ENCODE measurements at regions not wholly inside any gene's neighbourhood (a gene's known extent, or its start where the extent isn't known, plus 50 kb on each side); places are given as distances from the start of the nearest gene placed in this dataset.

DNA sequence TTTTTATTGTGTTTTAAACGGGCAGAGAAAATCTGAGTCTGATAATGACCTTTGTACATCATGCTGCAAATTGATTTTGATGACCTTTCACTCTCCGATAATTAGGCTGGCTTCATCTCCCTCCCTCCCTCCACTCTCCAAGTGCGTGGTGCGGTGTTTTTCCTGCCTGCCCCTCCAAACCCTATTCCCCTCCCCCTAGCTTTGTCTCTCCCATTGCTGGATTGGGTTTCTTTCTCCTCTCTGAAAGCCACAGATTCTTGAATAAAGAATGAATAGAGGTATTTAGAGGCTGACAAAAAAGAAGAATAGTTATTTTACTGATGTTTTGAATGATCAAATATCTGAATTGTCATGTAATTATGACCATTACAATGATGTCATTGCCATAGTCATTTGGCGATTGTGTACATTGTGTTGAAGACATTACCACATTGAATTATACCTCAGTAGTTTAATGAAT lies 571.1 kb upstream of the ZNF608 start:
- Mint-ChIP-seq H3K9me3 (no peaks in the 10 kb centered on the region), H3K4me1 (ENCODE audit: low read depth) (no peaks in the 10 kb centered on the region), H3K4me3 (no peak overlapping the region), H3K36me3 (ENCODE audit: low read depth) (no peaks in the 10 kb centered on the region), H3K27ac (no peak overlapping the region), H3K27me3 (ENCODE audit: insufficient read depth) (no peaks in the 10 kb centered on the region)
- no peak for DNase-seq (ENCODE audit: low spot score)
- intact Hi-C loops (cut with micrococcal nuclease): no loop called here

DNA sequence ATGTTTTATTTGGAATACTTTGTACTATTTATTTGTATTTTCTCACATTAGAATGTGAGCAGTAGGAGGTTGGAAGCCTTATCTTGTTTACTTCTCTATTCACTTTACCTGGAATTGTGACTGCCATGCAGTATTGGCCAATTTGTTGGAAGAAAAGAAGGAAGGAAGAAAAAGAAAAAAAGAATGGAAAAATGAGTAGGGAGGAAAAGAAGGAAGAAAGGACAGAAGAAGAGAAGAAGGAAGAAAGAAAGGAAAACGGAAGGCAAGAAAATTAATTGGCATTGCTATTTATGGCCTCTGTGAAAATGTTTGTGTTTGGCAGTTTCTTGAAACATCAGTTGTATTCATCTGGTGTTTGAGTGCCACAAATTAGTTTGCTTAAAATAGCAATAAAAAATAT lies 575.2 kb upstream of the ZNF608 start:
- no peaks in the 10 kb centered on the region for H3K9me3 Mint-ChIP-seq
- no peak overlapping the region for H3K27ac Mint-ChIP-seq
- no peak for DNase-seq (ENCODE audit: low spot score)
- no peak overlapping the region for H3K4me3 Mint-ChIP-seq
- intact Hi-C loops (cut with micrococcal nuclease): no loop called here
- no peaks in the 10 kb centered on the region for H3K4me1 Mint-ChIP-seq (ENCODE audit: low read depth)
- H3K36me3 Mint-ChIP-seq (ENCODE audit: low read depth): no peaks in the 10 kb centered on the region
- H3K27me3 Mint-ChIP-seq (ENCODE audit: insufficient read depth): no peaks in the 10 kb centered on the region

- intact Hi-C loops (cut with micrococcal nuclease): no loop called here
- H3K27me3 Mint-ChIP-seq (ENCODE audit: insufficient read depth): no peaks in the 10 kb centered on the region
- no peak overlapping the region for H3K27ac Mint-ChIP-seq
- DNase-seq (ENCODE audit: low spot score): no peak
- H3K36me3 Mint-ChIP-seq (ENCODE audit: low read depth): no peaks in the 10 kb centered on the region
- H3K4me3 Mint-ChIP-seq: no peak overlapping the region
- no peaks in the 10 kb centered on the region for H3K4me1 Mint-ChIP-seq (ENCODE audit: low read depth)
- H3K9me3 Mint-ChIP-seq: no peaks in the 10 kb centered on the region
Observed at GRCh38 chr5:125323613-125324012, 577.2 kb upstream of the ZNF608 start.

DNA sequence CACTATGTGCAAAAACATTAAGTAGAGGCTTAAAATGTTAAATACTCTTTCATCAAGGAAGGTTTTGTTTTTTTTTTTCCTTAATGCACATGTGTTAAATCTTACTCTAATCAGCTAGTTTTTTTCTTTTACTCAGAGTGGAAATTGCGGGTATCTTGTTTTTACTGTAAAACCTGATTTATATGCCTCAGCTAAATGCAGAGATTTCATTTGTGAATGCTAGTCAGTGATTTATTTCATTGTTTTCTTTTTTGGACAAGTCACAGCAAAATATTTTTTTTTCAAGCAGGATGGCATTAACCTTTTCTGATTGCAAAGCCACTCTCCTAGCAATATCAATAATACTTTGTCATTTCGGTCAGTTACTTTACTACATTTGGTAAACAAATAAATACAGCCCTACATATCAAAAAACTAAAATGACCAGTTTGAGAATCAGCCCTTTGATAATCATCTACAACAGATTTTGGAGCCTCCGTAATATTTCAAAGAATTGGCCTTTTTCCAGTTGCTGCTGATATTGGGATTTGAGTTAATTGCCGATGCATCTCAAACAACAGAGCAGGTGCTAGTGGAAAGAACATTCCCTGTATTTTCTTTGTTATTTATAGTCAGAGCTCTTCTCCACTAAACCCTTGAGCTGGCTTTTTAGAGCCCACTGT lies 579.2 kb upstream of the ZNF608 start:
- Mint-ChIP-seq H3K27ac (no peak overlapping the region), H3K4me3 (no peak overlapping the region), H3K36me3 (ENCODE audit: low read depth) (no peaks in the 10 kb centered on the region), H3K9me3 (no peaks in the 10 kb centered on the region), H3K4me1 (ENCODE audit: low read depth) (no peaks in the 10 kb centered on the region), H3K27me3 (ENCODE audit: insufficient read depth) (no peaks in the 10 kb centered on the region)
- DNase-seq (ENCODE audit: low spot score): no peak
- intact Hi-C loops (cut with micrococcal nuclease): no loop called here

DNA sequence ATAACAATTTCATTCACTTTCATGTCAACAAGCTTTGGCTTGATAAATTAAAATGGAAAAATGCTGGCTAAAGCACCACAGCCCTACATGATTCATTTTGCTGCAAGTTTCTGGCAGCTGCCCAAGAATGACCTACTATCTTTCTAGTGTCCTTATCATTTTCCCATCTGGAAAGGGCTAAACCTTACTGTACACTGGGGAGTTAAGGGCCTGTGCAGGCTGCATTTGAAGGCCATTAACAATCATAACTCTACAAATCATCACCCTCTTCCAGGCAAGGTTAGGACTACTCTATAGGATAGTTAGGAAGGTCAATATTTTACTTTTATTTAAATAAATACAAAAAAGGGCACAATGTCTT lies 579.7 kb upstream of the ZNF608 start:
- H3K27ac Mint-ChIP-seq: no peak overlapping the region
- DNase-seq (ENCODE audit: low spot score): no peak
- intact Hi-C loops (cut with micrococcal nuclease): no loop called here
- H3K36me3 Mint-ChIP-seq (ENCODE audit: low read depth): no peaks in the 10 kb centered on the region
- no peak overlapping the region for H3K4me3 Mint-ChIP-seq
- H3K4me1 Mint-ChIP-seq (ENCODE audit: low read depth): no peaks in the 10 kb centered on the region
- H3K9me3 Mint-ChIP-seq: no peaks in the 10 kb centered on the region
- no peaks in the 10 kb centered on the region for H3K27me3 Mint-ChIP-seq (ENCODE audit: insufficient read depth)

DNA sequence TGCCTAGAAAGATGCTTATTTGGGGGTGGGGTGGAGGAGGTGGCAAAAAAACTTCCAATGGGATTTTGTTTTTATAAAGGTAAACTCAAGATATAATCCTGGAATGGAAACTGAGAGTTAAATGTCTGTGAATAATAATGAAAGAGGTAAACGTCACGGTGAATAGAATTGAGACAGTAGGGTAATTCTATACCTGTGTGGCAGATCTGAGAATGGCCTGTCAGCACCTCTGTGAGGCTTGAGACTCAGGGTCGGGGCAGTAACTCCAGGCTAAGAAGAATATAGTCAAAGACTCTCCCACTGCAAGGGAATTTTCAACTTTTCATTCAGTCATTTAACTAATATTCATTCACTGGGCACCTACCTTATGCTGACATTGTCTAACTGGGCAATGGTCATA lies 581.2 kb upstream of the ZNF608 start:
- no peaks in the 10 kb centered on the region for H3K36me3 Mint-ChIP-seq (ENCODE audit: low read depth)
- H3K27me3 Mint-ChIP-seq (ENCODE audit: insufficient read depth): no peaks in the 10 kb centered on the region
- H3K27ac Mint-ChIP-seq: no peak overlapping the region

GRCh38 chr5:125331987-125332598 lies 585.7 kb upstream of the ZNF608 start:
- Mint-ChIP-seq H3K36me3 (ENCODE audit: low read depth) (no peaks in the 10 kb centered on the region), H3K27me3 (ENCODE audit: insufficient read depth) (no peaks in the 10 kb centered on the region), H3K9me3 (no peaks in the 10 kb centered on the region), H3K27ac (no peak overlapping the region), H3K4me3 (no peak overlapping the region), H3K4me1 (ENCODE audit: low read depth) (no peaks in the 10 kb centered on the region)
- intact Hi-C loops (cut with micrococcal nuclease): no loop called here
- no peak for DNase-seq (ENCODE audit: low spot score)

More for the DNA sequence above, 581.2 kb upstream of the ZNF608 start:
- no peak for DNase-seq (ENCODE audit: low spot score)
- Mint-ChIP-seq H3K9me3 (no peaks in the 10 kb centered on the region), H3K4me1 (ENCODE audit: low read depth) (no peaks in the 10 kb centered on the region), H3K4me3 (no peak overlapping the region)
- intact Hi-C loops (cut with micrococcal nuclease): no loop called here

GRCh38 chr5:125333416-125333815 lies 587.0 kb upstream of the ZNF608 start:
- Mint-ChIP-seq H3K9me3 (no peaks in the 10 kb centered on the region), H3K4me1 (ENCODE audit: low read depth) (no peaks in the 10 kb centered on the region), H3K4me3 (no peak overlapping the region), H3K36me3 (ENCODE audit: low read depth) (no peaks in the 10 kb centered on the region), H3K27me3 (ENCODE audit: insufficient read depth) (no peaks in the 10 kb centered on the region), H3K27ac (no peak overlapping the region)
- no peak for DNase-seq (ENCODE audit: low spot score)
- intact Hi-C loops (cut with micrococcal nuclease): no loop called here

GRCh38 chr5:125336401-125336800 lies 590.0 kb upstream of the ZNF608 start:
- Mint-ChIP-seq H3K9me3 (no peaks in the 10 kb centered on the region), H3K27ac (no peak overlapping the region), H3K4me3 (no peak overlapping the region), H3K36me3 (ENCODE audit: low read depth) (no peaks in the 10 kb centered on the region), H3K27me3 (ENCODE audit: insufficient read depth) (no peaks in the 10 kb centered on the region), H3K4me1 (ENCODE audit: low read depth) (no peaks in the 10 kb centered on the region)
- no peak for DNase-seq (ENCODE audit: low spot score)
- intact Hi-C loops (cut with micrococcal nuclease): no loop called here

GRCh38 chr5:125337294-125337693 lies 590.9 kb upstream of the ZNF608 start:
- peaks cover 2% of the 10 kb centered on the region for H3K9me3 Mint-ChIP-seq
- H3K36me3 Mint-ChIP-seq (ENCODE audit: low read depth): no peaks in the 10 kb centered on the region
- DNase-seq (ENCODE audit: low spot score): no peak
- H3K27ac Mint-ChIP-seq: no peak overlapping the region
- intact Hi-C loops (cut with micrococcal nuclease): no loop called here
- no peaks in the 10 kb centered on the region for H3K4me1 Mint-ChIP-seq (ENCODE audit: low read depth)
- H3K27me3 Mint-ChIP-seq (ENCODE audit: insufficient read depth): no peaks in the 10 kb centered on the region
- no peak overlapping the region for H3K4me3 Mint-ChIP-seq

DNA sequence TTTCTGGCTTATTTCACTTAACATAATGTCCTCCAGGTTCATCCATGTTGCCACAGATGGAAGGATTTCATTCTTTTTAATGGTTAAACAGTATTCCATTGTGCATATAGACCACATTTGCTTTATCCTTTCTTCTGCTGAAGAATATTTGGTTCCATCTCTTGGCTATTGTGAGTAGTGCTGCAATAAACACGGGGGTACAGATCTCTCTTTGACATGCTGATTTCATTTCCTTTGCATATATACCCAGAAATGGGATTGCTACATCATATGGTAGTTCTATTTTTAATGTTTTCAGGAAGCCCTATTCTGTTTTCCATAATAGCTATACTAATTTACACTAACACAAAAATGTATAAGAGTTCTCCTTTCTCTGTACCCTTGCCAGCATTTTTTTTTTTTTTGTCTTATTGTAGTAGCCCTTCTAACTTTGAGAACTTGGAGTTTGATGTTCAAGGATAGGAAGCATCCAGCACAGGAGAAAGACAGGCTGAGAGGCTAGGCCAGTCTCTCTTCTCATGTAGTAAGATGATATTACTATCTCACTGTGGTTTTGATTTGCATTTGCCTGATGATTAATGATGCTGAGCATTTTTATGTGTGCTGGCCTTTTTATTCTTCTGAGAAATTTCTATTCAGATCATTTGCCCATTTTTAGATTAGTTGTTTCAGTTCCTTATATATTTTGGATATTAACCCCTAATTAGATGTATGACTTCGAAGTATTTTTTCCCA lies 592.2 kb upstream of the ZNF608 start:
- DNase-seq (ENCODE audit: low spot score): no peak
- H3K4me1 Mint-ChIP-seq (ENCODE audit: low read depth): no peaks in the 10 kb centered on the region
- H3K9me3 Mint-ChIP-seq: peaks cover 8% of the 10 kb centered on the region
- no peak overlapping the region for H3K4me3 Mint-ChIP-seq
- no peaks in the 10 kb centered on the region for H3K36me3 Mint-ChIP-seq (ENCODE audit: low read depth)
- intact Hi-C loops (cut with micrococcal nuclease): no loop called here
- H3K27ac Mint-ChIP-seq: no peak overlapping the region
- no peaks in the 10 kb centered on the region for H3K27me3 Mint-ChIP-seq (ENCODE audit: insufficient read depth)

DNA sequence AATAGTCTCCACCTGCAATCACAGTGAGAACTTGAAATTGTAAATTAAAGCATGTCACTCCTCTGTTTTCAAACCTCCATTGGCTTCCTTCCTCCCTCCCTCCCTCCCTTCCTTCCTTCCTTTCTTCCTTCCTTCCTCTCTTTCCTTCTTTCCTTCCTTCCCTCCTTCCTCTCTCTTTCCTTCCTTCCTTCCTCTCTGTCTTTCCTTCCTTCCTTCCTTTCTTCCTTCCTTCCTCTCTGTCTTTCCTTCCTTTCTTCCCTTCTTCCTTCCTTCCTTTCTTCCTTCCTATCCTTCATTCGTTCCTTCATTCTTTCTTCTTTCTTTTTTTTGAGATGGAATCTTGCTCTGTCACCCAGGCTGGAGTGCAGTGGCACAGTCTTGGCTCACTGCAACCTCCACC lies 595.0 kb upstream of the ZNF608 start:
- Mint-ChIP-seq H3K9me3 (peaks cover 8% of the 10 kb centered on the region), H3K27me3 (ENCODE audit: insufficient read depth) (no peaks in the 10 kb centered on the region), H3K36me3 (ENCODE audit: low read depth) (no peaks in the 10 kb centered on the region), H3K4me3 (no peak overlapping the region), H3K4me1 (ENCODE audit: low read depth) (no peaks in the 10 kb centered on the region), H3K27ac (no peak overlapping the region)
- DNase-seq (ENCODE audit: low spot score): no peak
- intact Hi-C loops (cut with micrococcal nuclease): no loop called here

DNA sequence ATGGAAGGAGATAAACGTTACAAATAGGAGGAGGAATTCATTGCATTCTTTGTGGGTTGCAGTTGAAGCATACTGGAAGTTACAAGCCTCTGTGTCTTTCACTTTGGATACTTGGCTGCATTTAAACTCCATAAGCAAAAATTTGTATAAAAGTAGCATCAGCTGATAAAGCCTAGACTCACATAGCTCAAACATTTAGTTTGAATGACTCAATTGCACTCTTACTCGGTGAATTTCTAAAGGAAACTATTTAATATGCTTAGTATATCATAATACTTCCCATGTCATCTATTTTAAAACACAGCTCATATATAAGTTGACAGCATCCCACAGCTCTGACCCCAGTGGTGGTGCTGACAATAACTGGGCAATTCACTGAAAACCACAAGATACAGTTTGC lies 596.6 kb upstream of the ZNF608 start:
- Mint-ChIP-seq H3K4me3 (no peak overlapping the region), H3K4me1 (ENCODE audit: low read depth) (no peaks in the 10 kb centered on the region), H3K36me3 (ENCODE audit: low read depth) (no peaks in the 10 kb centered on the region), H3K27ac (no peak overlapping the region), H3K9me3 (peaks cover 8% of the 10 kb centered on the region), H3K27me3 (ENCODE audit: insufficient read depth) (no peaks in the 10 kb centered on the region)
- DNase-seq (ENCODE audit: low spot score): no peak
- intact Hi-C loops (cut with micrococcal nuclease): no loop called here

All from activated T-helper 1 cell treated with anti-CD3 and anti-CD28 coated beads, Interleukin-12 subunit alpha, Interleukin-12 subunit beta, Interleukin-2, Interleukin-4 antibody, amounts not matched to agents 30 ng/mL and 10 ng/mL and 1 ng/mL, durations not matched to agents 14 hours and 24 hours and 36 hours (primary cell).